ENCODE measurements at regions not wholly inside any gene's neighbourhood (a gene's known extent, or its start where the extent isn't known, plus 50 kb on each side); places are given as distances from the start of the nearest gene placed in this dataset.
"Not testable (repeated sequence)": the region's sequence is repeated elsewhere in the genome, so short reads cannot be mapped to it uniquely, and the experiment has no call there.

DNA sequence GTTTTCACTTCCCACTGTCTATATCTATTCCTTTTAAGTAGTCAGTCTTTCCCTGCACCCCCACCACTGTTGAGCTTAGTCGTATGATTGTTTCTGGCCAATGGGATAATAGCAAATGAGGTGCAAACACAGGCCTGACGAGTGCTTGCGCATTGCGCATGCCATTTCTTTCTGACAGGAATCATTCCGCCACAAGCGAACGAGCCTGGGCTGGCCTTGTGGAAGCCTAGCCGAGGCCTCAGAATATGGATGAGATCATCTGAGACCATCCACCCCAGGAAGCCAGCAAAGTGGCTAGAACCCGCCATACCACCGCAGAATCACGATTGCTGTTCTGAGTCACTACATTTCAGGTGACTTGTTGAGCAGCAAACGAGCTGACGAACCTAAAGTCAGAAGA lies 52.2 kb upstream of the PRL start:
- DNase-seq = no peak

DNA sequence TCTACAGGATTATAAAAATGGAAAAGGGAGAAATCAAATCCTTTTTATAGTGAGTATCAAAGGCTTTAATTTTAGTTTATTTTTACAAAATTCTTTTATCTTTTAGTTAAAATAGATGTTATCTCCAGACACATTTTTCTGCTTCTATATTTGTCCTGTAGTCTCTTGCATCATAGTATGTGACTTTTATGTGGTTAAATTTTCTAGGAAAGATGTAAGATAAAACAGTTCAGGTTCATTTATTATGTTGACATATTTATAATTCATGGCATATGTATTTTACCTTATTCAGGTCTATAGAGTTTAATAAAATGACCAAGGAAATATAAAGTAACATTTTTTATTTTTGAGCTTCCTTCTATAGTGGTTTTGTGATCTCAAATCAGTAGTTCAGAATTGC lies 52.7 kb upstream of the PRL start:
- no peak for DNase-seq

DNA sequence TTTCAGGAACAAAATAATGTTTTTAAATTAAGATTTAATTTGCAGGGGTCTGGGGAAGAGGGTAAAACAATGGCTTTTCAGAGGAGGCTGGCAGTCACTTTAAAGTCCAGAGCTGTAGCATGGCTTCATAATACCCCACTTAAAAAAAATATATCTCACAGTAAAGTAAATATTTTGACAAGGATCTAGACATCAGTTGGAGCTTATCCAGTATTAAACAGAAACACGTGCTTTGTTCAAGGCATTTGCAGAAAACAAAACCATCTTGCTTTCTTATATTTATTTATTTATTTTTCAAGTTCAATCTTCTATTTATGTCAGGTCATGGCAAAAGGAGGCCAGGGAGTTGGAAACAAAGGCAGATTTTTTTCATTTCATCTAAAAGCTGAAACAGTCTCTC lies 53.3 kb upstream of the PRL start:
- no peak for DNase-seq

DNA sequence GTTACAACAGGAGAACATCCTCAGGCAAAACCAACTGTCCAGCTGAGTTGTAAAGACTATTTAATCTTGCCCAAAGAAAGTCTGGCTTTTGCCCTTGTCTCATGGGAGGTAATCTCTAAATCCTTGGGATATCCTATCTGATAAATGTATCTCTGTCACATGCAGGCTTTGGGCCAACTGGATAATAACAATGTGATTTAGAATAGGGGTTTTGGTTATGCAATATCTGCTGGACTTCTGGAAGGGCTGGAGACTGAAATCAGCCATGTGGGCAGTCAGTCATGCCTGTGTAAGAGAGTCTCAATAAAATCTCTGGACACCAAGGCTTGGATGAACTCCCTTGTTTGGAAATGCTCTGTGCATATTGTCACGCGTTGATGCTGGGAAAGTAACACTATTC lies 56.3 kb upstream of the PRL start:
- no peak for DNase-seq

DNA sequence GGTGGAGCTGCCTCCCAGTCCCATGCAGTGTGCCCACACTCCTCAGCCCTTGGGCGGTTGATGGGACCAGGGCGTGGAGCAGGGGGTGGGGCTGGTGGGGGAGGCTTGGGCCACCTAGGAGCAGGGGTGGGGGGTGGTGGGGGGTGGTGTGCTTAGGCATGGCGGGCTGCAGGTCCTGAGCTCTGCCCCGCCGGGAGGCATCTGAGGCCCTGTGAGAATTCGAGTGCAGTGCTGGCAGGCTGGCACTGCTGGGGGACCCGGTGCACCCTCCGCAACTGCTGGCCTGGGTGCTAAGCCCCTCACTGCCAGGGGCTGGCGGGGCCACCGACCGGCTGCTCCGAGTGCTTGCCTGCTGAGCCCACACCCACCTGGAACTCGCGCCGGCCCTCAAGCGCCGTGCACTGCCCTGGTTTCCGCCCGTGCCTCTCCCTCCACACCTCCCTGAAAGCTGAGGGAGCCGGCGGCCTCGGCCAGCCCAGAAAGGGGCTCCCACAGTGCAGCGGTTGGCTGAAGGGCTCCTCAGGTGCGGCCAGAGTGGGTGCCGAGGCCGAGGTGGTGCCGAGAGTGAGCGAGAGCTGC lies 59.6 kb upstream of the PRL start:
- DNase-seq = no peak

DNA sequence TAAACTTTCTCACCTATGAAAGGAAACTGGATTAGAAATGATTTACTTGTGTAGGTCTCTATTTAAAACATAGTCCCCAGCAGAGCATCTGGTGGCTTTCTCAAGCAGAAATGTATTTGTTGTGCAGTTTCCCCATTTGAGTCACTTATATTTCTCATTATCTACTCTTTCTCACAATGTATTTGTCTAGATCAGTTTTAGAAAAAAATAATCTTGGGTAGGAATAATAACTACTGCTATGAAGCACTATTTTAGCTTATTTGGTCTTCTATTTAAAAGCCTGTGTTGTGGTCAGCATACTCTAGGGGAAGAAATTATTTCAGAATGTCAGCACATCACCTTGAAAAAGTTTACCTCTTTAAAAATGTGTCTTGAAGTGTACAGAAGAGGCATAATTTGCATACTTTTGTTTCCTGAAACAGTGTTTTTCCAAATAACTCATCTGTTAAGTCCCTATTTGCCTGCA lies 60.9 kb upstream of the PRL start:
- no peak for DNase-seq

DNA sequence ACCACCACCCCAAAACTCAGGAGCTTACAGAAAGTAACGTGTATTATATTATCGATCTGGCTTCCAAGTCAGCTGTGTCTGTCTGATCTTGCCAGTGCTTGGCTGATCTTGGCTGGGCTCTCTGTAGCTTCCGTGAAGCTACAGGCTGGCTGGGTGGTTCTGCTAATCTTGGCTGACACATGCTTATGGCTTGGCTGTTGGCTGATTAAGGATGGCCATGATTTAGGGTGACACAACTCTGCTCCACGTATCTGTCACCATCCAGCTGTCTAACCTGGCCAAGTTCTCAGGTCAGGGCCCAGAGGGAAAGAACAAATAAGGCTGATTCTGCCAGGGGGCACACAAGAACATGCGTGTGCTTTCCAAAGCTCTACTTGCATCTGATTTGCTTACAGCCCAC lies 64.7 kb upstream of the PRL start:
- DNase-seq = no peak

DNA sequence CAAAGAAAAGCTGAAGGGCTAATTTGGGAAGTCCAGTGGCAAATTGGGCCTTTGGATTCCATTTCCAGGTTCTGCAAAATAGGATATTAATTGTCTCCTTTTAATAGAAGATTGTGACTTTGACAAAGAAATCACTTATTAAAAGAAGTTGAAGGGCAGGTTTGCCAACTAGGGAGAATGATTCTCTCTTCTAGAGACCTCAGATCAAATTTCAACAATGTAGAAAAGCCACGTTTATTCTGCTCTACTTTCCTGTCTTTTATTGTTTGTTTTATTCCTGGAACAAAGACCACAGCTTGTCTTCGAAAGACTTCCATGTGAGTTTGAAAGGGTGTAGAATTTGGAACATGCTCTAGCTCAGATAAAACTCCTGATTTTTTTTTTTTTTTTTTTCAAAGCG lies 65.5 kb upstream of the PRL start:
- DNase-seq = no peak

DNA sequence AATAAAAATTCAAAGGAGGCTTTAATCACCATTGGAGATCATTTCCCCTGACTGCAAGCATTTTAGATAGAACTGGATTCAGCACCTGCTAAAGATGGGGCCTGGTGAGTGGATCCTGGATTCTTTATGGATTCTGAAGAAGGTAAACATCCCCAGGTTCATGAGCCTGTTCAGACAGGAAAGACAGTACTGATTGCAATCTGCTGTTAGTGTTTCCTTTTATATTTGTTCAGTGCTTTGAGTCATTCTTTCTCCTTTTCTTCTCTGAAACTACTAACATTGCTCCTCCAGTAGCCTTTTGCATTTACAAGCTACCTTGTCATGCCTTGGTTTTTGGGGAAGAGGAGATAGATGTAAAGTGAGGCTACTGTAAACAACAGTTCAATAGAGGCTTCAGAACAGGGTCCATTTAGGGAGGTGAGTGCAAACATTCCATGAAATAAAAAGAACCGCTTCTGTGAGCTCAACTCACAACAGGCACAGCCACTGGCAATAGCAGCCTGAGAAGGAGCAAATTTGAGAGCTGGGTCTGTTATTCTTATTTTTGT lies 66.4 kb upstream of the PRL start:
- DNase-seq = no peak

DNA sequence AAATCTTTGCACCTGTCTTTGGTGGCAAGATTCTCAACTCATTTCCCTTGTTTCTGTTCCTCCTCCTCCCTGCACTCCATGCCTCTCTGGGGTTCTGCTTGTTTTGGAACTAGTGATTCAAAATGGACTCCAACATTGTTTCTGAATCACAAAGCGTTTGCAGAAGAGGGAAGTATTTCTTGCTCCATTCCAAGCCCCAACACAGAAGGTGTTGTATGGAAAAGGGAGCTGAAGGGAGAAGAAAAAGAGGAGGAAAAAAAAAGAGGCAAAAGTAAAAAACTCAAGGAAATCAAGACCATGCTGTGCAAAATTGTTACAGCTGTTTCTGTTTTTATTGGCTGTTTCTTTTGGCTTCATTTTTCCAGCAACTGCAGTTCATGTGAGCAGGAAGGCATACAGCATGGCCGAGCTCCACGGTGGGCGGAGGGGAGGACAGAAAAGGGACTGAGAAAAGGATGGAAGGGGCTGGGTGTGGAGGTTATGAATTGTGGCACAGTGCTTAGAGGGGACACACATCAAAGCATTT lies 66.9 kb upstream of the PRL start:
- DNase-seq = no peak

DNA sequence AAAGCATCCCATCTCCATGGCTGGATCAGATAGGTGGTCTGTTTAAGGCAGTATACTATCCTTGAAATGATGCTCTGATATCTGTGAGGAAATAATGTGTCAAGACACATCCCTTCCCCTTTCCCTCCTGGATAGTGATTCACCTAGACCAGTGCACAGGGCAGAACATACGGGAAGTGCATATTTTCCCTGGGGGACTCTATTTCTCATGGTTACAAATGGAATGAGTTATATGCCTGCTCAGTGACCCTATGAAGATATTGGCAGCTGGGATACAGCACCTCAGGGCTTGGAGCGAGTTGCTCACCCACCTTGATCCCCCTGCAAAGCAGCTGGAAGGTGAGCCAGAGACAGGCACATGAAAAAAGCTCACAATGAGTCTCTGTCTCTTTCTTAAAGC lies 67.5 kb upstream of the PRL start:
- no peak for DNase-seq

DNA sequence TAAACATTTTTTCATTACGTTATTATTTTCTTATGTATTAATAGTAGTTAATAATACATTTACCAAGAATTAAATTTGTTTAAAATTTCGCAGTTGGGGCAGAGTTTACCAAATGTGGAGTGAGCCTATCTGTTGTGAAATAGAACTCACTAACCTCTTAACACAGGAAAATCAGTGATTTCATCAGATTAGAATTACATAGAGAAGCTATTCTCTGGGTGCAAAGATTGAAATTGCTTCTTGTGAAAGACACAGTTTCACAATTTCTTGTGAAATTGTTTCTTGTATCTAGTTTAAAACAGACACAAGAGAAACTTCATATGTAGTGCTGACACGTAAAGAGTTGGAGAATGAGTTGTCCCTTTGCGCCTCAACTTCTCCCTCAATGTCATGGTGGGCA lies 69.4 kb upstream of the PRL start:
- DNase-seq = no peak

DNA sequence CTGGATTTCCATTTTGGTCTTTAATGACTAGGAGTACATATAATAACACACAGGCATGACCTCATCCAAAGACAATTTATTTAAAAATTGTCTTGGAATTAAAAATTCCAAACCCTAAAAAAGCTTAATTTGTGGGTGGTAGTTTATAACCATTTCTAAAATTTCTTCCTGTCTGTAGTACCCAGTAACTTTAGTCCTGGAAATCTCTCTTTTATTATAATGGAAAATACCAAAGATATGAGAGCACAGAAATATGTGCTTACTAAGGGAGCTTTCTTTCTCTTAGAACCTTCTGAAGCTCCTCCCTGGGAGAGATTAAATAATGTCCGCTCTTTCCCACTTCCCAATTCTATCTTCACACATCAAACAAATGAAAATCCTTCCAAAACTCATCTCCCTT lies 70.5 kb upstream of the PRL start:
- DNase-seq = no peak

DNA sequence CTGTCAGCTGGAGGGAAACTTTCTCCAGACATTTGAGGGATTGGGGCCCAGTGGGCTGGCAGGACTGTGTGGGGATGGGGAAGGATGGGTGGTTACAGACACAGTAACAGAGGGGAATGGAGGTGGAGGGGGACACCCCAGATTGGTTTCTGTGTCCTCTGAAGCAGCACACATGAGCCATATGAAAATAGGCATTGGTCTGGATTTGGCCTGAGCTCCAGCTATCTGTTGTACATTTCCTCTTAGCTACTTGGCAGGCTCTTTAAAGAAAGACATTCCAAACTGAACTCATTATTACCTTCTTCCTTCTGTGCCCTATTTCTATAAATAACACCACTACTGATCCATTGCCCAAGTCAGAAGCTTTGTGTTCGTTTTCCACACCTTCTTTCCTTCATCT lies 72.0 kb upstream of the PRL start:
- no peak for DNase-seq

DNA sequence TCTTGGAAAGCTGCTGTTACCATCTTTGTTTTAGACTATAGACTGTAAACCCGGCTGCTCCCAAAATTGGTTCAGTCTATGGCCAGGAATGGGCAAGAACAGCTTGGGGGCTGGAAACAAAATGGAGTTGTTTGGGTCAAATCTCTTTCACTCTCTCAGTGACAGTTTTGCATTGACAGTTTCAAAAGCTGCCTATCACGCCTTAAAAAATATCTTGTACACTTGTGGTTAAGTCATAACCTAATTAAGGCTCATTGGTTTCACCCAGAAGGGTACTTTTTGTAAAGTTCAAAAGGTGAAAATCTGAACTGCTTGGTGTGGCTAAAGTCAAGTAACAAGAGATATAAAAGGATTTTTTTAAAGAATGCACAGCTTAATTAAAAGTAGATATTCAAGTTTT lies 76.1 kb upstream of the PRL start:
- no peak for DNase-seq

DNA sequence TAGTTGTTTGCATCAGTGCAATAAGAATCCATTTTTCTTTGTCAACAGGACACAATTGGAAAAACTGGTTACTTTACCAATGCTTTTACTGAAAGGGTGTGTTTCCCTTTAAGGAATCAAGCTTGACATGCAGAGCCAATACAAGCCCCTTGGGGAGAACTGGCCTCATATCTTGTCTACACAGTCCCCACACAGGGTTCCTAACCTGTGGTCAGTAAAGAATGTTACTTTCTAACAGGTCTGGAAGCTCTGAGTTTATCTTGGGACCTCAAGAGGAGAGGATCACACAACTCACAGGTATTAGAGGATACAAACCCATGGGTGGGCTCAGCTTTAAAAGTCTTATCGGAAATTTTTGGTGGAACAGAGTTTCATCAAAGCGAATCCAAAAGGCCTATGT lies 78.1 kb upstream of the PRL start:
- not testable (repeated sequence) for DNase-seq

DNA sequence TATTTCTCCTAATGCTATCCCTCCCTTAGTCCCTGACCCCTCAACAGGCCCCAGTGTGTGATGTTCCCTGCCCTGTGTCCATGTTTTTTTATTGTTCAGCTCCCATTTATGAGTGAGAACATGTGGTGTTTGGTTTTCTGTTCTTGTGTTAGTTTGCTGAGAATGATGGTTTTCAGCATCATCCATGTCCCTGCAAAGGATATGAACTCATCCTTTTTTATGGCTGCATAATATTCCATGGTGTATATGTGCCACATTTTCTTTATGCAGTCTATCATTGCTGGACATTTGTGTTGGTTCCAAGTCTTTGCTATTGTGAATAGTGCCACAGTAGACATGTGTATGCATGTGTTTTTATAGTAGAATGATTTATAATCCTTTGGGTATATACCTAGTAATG lies 79.5 kb upstream of the PRL start:
- DNase-seq = not testable (repeated sequence)

DNA sequence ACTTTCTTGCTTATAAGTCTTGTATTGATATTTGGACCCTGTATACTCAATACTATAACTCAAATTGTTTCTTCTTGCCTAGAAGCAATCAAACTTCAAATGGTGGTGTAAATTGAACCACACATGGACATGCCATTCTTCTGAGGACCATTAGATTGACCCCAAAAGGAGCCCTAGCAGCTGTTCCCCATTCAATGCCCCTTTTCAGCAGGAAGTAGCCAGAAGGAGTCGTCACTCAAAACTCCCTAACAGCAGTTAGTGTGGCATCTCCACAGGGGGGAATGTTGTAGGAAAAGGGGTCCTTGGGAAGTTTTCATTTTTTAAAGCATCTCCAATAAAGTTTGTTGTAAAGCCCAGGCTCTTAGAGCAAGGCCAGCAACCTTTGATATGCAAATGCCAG lies 81.7 kb upstream of the PRL start:
- DNase-seq = not testable (repeated sequence)

DNA sequence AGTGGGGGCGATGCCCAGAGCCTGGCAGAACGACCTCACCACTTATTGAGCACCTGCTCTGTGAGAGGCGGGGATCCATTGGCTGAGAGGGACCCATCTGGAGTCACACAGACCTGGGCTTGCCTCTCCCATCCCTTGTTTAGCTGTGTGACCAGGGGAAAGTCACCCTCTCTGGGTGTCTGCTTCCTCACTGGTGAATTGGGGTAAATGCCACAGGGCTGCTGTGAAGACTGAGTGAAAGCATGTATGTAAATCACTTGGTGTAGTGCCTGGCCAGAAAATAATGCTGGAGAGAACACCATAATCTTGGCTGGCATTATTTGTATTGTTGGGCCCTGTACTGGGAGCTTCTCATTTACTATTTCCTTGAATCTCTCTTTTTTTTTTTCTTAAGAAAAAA lies 83.4 kb upstream of the PRL start:
- DNase-seq = no peak

DNA sequence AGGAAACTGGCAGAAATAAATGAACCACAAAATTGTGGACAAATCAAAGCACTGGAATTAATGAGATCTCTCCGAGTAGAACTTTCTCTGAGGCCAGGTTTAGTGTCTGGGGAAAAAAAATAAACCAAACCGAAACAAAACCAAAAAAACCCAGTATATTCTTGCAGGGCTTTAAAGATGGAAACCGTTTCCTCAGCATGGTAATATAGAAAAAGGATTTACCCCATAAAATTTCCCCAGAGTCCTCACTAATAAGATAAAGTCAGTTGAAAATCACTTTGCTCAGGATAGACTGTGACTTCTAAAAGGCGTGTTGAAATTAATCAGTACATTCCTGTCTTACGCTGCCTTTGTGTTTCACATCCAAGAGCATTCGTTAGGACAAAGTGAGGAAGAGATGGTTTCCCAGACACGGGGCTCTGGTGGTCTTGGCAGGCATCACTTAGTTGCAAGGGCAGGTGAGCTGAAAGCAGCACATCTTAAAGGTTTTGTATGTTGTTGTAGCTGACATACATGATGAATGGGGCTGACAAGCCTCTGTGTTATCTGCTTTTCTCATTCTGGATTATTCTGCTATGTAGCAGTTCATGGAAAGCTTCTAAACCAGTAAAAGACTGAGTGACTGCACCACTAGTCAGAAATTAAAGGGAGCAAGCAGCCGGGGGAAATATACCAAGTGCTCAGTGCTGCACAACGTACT lies 85.2 kb upstream of the PRL start:
- DNase-seq = no peak

DNA sequence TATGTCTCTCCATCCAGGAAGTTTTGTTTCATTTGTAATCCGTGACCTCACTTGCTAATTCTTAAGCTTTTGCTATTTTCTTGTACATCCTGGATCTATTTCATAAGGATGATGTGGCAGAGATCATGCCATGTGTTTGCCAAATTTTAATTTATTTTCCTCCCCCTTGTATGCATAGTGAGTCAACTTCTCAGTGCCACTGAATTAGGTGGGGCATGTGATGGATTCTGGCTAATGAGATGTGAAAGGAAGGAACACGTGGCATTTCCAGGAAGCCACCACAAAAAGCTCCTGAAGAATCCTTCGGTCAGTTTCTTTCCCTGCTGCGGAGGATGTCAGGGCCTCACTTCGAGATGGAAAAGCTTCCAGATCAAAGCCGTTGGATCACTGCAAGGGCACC lies 86.2 kb upstream of the PRL start:
- DNase-seq = no peak

DNA sequence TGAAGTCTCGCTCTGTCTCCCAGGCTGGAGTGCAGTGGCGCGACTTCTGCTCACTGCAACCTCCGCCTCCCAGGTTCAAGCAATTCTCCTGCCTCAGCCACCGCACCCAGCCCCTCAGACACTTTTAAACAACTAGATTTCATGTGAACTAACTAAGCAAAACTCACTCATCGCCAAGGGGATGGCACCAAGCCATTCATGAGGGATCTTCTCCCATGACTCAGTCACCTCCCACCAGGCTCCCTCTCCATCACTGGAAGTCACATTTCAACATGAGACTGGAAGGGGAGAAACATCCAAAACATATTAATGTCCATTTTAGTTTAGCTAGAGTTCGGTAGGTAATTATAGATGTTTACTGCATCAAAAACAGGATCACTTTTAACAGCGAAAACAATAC lies 95.9 kb upstream of the PRL start:
- no peak for DNase-seq

DNA sequence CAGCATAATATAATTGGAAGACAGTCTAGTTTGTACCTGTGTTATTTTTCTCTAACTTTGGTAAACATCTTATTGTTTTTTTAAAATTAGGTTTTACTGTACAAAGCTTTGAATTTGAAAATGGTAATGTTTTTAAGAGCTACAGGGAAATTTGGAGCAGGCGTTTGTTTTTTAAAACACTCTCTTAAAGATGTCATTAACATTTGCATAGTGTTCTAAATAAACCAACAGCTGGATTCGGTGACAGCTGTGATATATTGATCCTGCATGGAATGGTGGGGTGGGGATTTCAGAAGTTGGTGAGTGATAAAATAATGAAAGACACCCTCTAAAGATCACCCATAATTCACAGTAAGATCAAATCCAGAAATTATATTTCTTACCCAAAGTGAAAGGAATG lies 97.9 kb upstream of the PRL start:
- DNase-seq = no peak

DNA sequence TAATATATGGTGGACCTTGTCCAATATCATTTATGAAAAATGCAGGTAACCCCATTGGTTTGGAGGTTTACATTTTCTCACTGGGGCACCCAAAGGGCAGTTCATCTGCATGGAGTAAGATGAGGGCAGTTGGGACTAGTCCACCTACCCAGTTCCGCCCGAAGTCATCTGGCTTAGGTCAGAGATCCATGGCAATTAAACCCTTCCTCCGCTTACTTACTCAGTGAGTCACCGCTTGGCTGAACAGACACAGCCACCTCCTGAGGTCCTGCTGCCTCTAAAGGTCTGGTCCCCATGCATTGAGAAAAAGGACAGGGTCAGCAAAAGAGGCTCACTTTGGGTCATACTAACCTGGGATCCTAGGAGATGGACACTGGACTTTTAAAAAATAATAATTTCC lies 102.9 kb upstream of the PRL start:
- no peak for DNase-seq
